ENCODE measurements at regions not wholly inside any gene's neighbourhood (a gene's known extent, or its start where the extent isn't known, plus 50 kb on each side); places are given as distances from the start of the nearest gene placed in this dataset.
"Not testable (repeated sequence)": the region's sequence is repeated elsewhere in the genome, so short reads cannot be mapped to it uniquely, and the experiment has no call there.

GRCh38 chr3:20325563-20325962, 139.6 kb upstream of the SGO1 start:
- DNase-seq (ENCODE audit: low spot score) = no peak

- DNase-seq (ENCODE audit: low spot score) = no peak
Observed at GRCh38 chr3:20324664-20325478, 138.9 kb upstream of the SGO1 start.

GRCh38 chr3:20323307-20323927, 137.4 kb upstream of the SGO1 start:
- DNase-seq (ENCODE audit: low spot score) = no peak

GRCh38 chr3:20322085-20322484, 136.1 kb upstream of the SGO1 start:
- DNase-seq (ENCODE audit: low spot score) = no peak

- DNase-seq (ENCODE audit: low spot score) = no peak
Observed at GRCh38 chr3:20321391-20322047, 135.5 kb upstream of the SGO1 start.

GRCh38 chr3:20320489-20320888, 134.5 kb upstream of the SGO1 start:
- no peak for DNase-seq (ENCODE audit: low spot score)

GRCh38 chr3:20319551-20319950, 133.5 kb upstream of the SGO1 start:
- no peak for DNase-seq (ENCODE audit: low spot score)

- no peak for DNase-seq (ENCODE audit: low spot score)
Observed at GRCh38 chr3:20317616-20318015, 131.6 kb upstream of the SGO1 start.

- no peak for DNase-seq (ENCODE audit: low spot score)
Observed at GRCh38 chr3:20316238-20316637, 130.2 kb upstream of the SGO1 start.

- no peak for DNase-seq (ENCODE audit: low spot score)
Observed at GRCh38 chr3:20310629-20311028, 124.6 kb upstream of the SGO1 start.

- DNase-seq (ENCODE audit: low spot score) = no peak
Observed at GRCh38 chr3:20307383-20307782, 121.4 kb upstream of the SGO1 start.

- DNase-seq (ENCODE audit: low spot score) = no peak
Observed at GRCh38 chr3:20305647-20306046, 119.6 kb upstream of the SGO1 start.

GRCh38 chr3:20302766-20303165, 116.8 kb upstream of the SGO1 start:
- DNase-seq (ENCODE audit: low spot score) = no peak

GRCh38 chr3:20288050-20288449, 102.0 kb upstream of the SGO1 start:
- DNase-seq (ENCODE audit: low spot score) = no peak

GRCh38 chr3:20280257-20280656, 94.3 kb upstream of the SGO1 start:
- no peak for DNase-seq (ENCODE audit: low spot score)

- not testable (repeated sequence) for DNase-seq (ENCODE audit: low spot score)
Observed at GRCh38 chr3:20265977-20266376, 80.0 kb upstream of the SGO1 start.

- DNase-seq (ENCODE audit: low spot score) = no peak
Observed at GRCh38 chr3:20264900-20265567, 79.0 kb upstream of the SGO1 start.

- DNase-seq (ENCODE audit: low spot score) = no peak
Observed at GRCh38 chr3:20258371-20258770, 72.4 kb upstream of the SGO1 start.

- DNase-seq (ENCODE audit: low spot score) = no peak
Observed at GRCh38 chr3:20256144-20256543, 70.1 kb upstream of the SGO1 start.

- DNase-seq (ENCODE audit: low spot score) = no peak
Observed at GRCh38 chr3:20254268-20255117, 68.5 kb upstream of the SGO1 start.

- DNase-seq (ENCODE audit: low spot score) = no peak
Observed at GRCh38 chr3:20250786-20251185, 64.8 kb upstream of the SGO1 start.

- DNase-seq (ENCODE audit: low spot score) = no peak
Observed at GRCh38 chr3:20250314-20250713, 64.3 kb upstream of the SGO1 start.
